Motor neuron (in vitro differentiated cells): ENCODE measurements at regions not wholly inside any gene's neighbourhood (a gene's known extent, or its start where the extent isn't known, plus 50 kb on each side); places are given as distances from the start of the nearest gene placed in this dataset.
"Not testable (repeated sequence)": the region's sequence is repeated elsewhere in the genome, so short reads cannot be mapped to it uniquely, and the experiment has no call there.

Source experiments
- ATAC-seq, 8 experiments: fragments of 200-7000 bp; cut with Tn5 transposase; replicated peaks in 6 of 8; 2 replicates each; pipeline ENCODE4 v1.8.0; 2021; ENCODE audit warnings: mild to moderate bottlenecking in 8 of 8, moderate library complexity in 8 of 8
- H3K27ac ChIP-seq, 2 donors: fragments of 250-450 bp; sonication (Bioruptor Pico); 2 replicates each; pipeline ENCODE4 v1.9.0; 2021; ENCODE audit warnings: antibody characterized with exemption in 2 of 2, mild to moderate bottlenecking in 2 of 2, moderate library complexity in 1 of 2
- H3K4me1 ChIP-seq, 2 donors: fragments of 250-450 bp; sonication (Bioruptor Pico); replicated peaks in 1 of 2; 2 replicates each; pipeline ENCODE4 v1.6.1; 2021; ENCODE audit warnings: antibody characterized with exemption in 2 of 2, mild to moderate bottlenecking in 2 of 2, moderate library complexity in 1 of 2
- H3K4me3 ChIP-seq, 5 donors: fragments of 250-450 bp; sonication (Bioruptor Pico); 2 replicates each; pipeline ENCODE4 v1.9.0; 2021; ENCODE audit warnings: antibody characterized with exemption in 5 of 5, mild to moderate bottlenecking in 5 of 5, moderate library complexity in 4 of 5
- WGBS, 10 experiments: fragments of 450-650 bp; shearing (Covaris generic); methylation state at CpG; one replicate each; pipeline ENCODE4 v1.0.0; 2022; 5-methylcytosine and 5-hydroxymethylcytosine counted together
- in situ Hi-C, 9 experiments: fragments of 400-800 bp; cut with MboI; loops; one replicate each; pipeline ENCODE4 v1.15.0; 2021; ENCODE audit warnings: low sequenced_read_pairs in 9 of 9, low pct_unique_long_range_greater_than_20kb in 2 of 9; ENCODE audit not compliant: unreplicated experiment in 9 of 9

DNA sequence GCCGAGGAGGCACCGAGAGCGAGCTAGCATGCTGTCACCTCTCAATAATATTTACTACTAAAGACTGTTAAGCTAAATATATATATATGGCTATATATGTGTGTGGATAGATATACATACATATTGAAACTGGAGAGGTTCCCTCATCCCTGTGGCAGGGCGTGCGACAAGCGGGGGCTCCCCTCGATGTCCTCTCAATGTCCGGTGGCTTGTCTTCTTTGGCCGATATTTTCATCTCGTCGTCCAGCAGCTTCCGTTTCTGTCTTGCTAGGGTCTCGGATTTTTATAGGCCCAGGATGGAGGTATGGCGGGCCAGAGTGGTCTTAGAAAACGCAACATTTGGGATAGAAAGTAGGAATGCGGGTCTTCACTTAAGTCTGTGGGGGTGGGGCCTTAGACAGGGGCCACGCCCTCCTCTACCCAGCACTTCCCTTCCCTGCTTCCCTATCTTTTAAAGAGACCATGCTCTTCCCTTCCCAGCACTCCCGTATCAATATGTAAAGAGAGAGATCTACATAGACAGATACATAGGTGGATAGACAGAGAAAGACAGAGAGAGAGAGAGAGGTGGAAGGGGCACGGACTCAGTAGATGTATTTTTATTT, 866.8 kb downstream of the DSC3 start:
- H3K27ac ChIP-seq = no peak overlapping the region
- WGBS, 10 experiments = 38 to 98% (median 80%) methylated on average over 1 to 10 of the region's 19 CpGs; no CpG with 5 or more reads in 3 of the 10 experiments
- no peak for ATAC-seq
- H3K4me3 ChIP-seq = no peak overlapping the region
- in situ Hi-C loops = no loop called here
- no peaks in the 10 kb centered on the region for H3K4me1 ChIP-seq

DNA sequence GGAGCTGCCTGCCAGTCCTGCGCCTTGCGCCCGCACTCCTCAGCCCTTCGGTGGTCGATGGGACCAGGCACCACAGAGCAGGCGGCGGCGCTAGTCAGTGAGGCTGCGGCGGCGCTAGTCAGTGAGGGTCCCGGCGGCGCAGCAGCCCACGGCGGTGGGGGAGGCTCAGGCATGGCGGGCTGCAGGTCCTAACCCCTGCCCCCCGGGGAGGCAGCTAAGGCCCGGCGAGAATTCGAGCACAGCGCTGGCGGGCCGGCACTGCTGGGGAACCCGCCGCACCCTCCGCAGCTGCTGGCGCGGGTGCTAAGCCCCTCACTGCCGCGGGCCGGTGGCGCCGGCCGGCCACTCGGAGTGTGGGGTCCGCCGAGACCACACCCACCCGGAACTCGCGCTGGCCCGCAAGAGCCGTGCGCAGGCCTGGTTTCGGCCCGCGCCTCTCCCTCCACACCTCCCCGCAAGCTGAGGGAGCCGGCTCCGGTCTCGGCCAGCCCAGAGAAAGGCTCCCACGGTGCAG, 867.4 kb downstream of the DSC3 start:
- in situ Hi-C loops = no loop called here

DNA sequence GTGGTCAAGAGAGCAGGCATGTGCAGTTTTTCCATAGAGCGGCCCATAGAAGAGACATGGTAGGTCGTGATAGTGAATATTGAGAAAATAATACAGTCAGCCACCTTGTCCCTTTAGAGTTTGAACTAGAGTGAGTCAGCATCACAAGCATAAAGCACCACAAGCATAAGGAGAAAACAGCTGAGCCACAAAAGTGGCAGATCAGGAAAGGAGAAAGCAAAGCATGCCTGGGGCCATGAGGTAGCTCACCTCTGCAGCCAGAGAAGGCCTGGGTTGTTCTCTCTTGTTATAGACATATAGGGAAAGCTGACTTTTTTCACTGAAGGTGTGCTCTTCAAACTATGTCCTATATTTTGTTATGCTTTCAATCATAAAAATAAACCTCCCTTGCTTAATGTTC, 879.0 kb downstream of the DSC3 start:
- ATAC-seq = no peak
- Histone ChIP-seq H3K27ac (no peak overlapping the region), H3K4me1 (no peaks in the 10 kb centered on the region), H3K4me3 (no peak overlapping the region)
- WGBS, 10 experiments = 0 to 100% (median 86%) methylated on average over 1 to 2 of the region's 2 CpGs; no CpG with 5 or more reads in 4 of the 10 experiments
- in situ Hi-C loops = no loop called here

More for the DNA sequence above, 867.4 kb downstream of the DSC3 start:
- H3K4me1 ChIP-seq = no peaks in the 10 kb centered on the region
- H3K4me3 ChIP-seq = no peak overlapping the region
- WGBS, 10 experiments = 53 to 100% (median 95%) methylated on average over 1 to 14 of the region's 52 CpGs; no CpG with 5 or more reads in 5 of the 10 experiments
- ATAC-seq = no peak
- no peak overlapping the region for H3K27ac ChIP-seq

DNA sequence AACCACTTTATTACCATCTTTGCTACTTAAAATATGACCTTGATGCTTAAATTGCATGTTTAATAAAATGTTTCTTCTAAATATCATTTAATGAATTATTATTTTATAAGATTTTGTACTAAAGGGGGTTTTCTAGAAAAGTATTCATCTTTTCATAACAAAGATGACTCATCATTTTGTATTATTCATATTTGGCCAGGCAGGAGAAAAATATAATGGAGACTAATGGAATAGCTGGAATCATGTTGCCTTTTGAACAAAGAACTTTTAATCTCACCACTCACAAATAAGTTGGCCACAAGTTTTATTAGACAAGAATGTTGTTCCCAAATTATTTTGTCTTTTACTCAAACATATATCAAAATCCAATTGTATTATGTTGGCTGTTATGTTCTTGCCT, 882.4 kb downstream of the DSC3 start:
- Histone ChIP-seq H3K4me1 (no peaks in the 10 kb centered on the region), H3K4me3 (no peak overlapping the region), H3K27ac (no peak overlapping the region)
- in situ Hi-C loops = no loop called here
- ATAC-seq = no peak

DNA sequence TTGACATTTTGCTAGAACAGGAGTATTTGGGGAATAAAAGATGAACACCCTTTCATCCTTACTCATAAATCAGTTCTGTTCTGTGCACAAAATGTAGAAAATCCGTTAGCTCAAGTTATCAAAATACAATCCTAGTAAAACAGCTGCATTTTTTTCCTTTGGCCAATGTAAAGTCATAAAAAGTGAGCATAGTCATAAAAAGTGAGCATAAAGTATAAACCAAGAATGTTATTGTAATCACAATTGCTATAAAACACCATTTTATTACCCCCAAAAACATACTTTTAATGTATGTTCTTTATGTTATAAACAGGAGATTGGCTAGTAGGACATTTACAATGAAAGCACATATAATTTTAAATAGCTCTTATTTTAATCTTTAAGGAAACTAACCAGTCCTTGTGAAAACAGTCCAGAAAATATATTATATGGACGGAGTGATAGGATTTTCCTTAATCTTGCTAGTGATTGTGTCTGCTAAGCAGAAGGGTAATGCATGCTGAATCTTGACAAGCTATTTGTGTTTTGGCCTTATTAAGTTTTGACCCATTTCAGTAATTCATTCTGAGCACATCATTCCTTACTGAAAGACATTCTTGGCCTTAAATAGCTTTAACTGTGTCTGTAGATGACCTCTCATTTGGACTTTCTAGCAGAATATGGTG, 891.8 kb downstream of the DSC3 start:
- in situ Hi-C loops = no loop called here

DNA sequence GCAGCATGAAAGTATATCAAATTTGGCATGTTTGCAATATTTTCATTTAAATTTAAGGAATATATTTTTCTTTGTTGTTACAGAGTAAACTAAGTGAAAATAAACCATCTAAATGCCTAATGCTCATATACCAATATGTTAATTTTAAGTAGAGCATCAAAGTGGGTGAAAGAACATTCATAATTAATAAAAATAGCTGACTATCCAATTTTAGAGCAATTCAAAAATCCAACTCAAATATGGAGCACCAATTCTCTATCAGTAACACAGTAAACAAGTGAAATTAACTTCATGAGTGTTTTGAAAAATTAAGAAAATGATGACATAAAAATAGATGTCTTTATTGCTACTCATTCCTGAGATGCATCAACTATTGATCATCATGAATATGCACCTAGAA, 893.0 kb downstream of the DSC3 start:
- in situ Hi-C loops = no loop called here
- no peak for ATAC-seq
- H3K27ac ChIP-seq = no peak overlapping the region

More for the DNA sequence above, 891.8 kb downstream of the DSC3 start:
- 0 to 100% (median 79%) methylated on average over 1 to 2 of the region's 2 CpGs for WGBS, 10 experiments
- H3K4me1 ChIP-seq = no peaks in the 10 kb centered on the region
- no peak overlapping the region for H3K4me3 ChIP-seq
- no peak overlapping the region for H3K27ac ChIP-seq
- no peak for ATAC-seq

GRCh38 chr18:30142870-30143269, 899.7 kb downstream of the DSC3 start:
- Histone ChIP-seq H3K4me1 (no peaks in the 10 kb centered on the region), H3K27ac (no peak overlapping the region), H3K4me3 (no peak overlapping the region)
- ATAC-seq = no peak
- in situ Hi-C loops = no loop called here
- 0 to 100% (median 63%) methylated on average over 1 to 5 of the region's 5 CpGs for WGBS, 10 experiments

More for the DNA sequence above, 893.0 kb downstream of the DSC3 start:
- Histone ChIP-seq H3K4me3 (no peak overlapping the region), H3K4me1 (no peaks in the 10 kb centered on the region)

DNA sequence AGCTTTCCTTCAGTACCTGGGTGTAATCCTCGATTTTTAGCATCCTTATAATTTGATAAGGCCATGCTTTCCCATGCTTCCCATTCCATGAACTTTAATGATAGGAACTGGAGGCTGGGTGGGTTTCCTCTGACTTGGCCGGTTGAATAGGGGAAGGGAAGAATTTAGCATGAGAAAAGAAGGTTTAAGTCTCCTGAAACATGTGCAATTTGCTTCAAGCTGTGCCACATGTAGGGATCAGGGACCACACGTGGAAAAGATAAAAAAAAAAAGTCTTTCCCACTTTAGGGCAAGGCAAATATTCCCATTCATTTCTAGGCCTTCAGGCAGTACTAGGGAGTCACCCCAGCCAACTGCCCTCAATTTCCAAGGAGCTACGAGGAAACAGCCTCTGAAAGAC, 900.3 kb downstream of the DSC3 start:
- 0 to 100% (median 35%) methylated on average over 1 to 4 of the region's 4 CpGs; no CpG with 5 or more reads in 1 of the 10 experiments for WGBS, 10 experiments
- H3K4me1 ChIP-seq = no peaks in the 10 kb centered on the region
- H3K27ac ChIP-seq = no peak overlapping the region
- no peak for ATAC-seq
- no peak overlapping the region for H3K4me3 ChIP-seq
- in situ Hi-C loops = no loop called here

DNA sequence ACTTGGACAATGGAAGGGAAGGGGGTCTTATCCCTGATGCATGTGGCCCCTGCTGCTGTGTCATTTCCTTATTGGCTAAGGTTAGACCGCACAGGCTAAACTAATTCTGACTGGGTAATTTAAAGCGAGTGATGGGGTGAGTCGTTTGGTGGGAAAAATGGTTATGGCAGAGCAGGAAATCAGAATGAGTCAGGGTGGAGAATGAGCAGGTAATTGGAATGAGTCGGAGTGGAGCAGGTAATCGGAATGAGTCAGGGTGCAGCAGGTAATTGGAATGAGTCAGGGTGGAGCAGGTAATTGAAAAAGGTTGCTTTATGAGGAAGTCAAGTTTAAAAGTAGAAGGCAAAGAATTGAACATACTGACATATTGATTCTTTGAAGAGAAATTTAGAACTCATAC, 901.0 kb downstream of the DSC3 start:
- WGBS, 10 experiments = 22 to 100% (median 74%) methylated on average over 1 to 5 of the region's 5 CpGs; no CpG with 5 or more reads in 1 of the 10 experiments
- H3K27ac ChIP-seq, H3K4me1 ChIP-seq, in situ Hi-C loops, H3K4me3 ChIP-seq, ATAC-seq: not testable (repeated sequence)

DNA sequence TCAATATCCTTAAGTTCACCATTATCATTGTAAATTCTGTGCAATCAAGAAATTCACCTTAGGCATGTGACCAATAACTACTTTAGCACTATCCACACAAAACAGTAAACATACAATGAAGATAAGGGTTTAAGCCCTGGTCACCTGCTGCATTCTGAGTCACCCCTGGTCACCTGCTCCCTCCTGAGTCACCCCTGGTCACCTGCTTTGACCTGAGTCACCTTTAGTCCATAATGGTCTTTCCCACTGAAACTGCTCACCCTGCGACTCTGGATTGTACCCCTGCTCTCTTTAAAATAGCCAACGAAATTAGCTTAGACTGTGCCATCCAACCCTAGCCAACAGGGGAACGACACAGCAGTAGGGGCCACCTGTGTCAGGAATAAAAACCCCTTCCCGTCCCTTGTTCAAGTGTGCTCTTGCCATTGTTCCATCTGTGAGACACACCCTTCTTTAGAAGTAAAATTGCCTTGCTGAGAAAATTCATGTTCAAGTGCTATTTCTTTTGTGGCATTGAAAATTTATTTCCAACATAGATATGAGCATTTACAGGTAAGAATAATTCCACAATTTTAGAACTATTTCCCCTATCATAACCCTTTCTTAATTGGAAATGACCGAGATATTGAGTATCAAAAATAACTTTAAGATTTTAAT, 902.8 kb downstream of the DSC3 start:
- WGBS, 10 experiments = 0 to 92% (median 68%) methylated on average over 1 to 5 of the region's 5 CpGs
- Histone ChIP-seq H3K4me3 (no peak overlapping the region), H3K27ac (no peak overlapping the region), H3K4me1 (no peaks in the 10 kb centered on the region)
- in situ Hi-C loops = no loop called here
- ATAC-seq = no peak

DNA sequence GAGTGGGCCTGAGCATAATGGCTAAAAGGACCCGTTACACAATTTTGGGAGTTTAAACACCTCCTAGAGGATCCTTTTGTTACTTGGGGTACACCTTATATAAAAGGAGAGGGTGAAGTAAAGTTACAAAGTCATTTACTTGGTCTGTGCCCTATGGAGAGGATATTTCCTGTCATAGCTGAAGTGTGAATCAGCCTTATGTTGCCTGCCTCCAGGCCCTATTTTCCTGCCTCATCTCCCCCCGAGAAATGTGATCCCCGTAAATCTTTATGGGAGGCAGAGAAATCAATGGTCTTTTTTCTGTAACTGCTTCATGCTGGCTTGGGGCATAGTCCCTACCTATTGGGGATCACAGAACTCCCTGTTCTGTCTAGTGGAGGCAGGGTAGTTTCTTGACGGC, 906.6 kb downstream of the DSC3 start:
- no peak overlapping the region for H3K4me3 ChIP-seq
- WGBS, 10 experiments = 6 to 100% (median 82%) methylated on average over 1 to 4 of the region's 4 CpGs; no CpG with 5 or more reads in 3 of the 10 experiments
- in situ Hi-C loops = no loop called here

GRCh38 chr18:30134020-30134419, 908.5 kb downstream of the DSC3 start:
- no peak for ATAC-seq
- no peak overlapping the region for H3K27ac ChIP-seq
- WGBS, 10 experiments = 40 to 100% (median 68%) methylated on average over 1 to 2 of the region's 2 CpGs; no CpG with 5 or more reads in 3 of the 10 experiments
- in situ Hi-C loops = no loop called here
- H3K4me1 ChIP-seq = no peaks in the 10 kb centered on the region
- H3K4me3 ChIP-seq = no peak overlapping the region

More for the DNA sequence above, 906.6 kb downstream of the DSC3 start:
- Histone ChIP-seq H3K4me1 (no peaks in the 10 kb centered on the region), H3K27ac (no peak overlapping the region)
- ATAC-seq = no peak

- 5 to 100% (median 87%) methylated on average over 1 of the region's 1 CpG for WGBS, 10 experiments
- Histone ChIP-seq H3K27ac (no peak overlapping the region), H3K4me3 (no peak overlapping the region), H3K4me1 (no peaks in the 10 kb centered on the region)
- in situ Hi-C loops = no loop called here
- ATAC-seq = no peak
Observed at GRCh38 chr18:30132959-30133358, 909.6 kb downstream of the DSC3 start.
